PC-3 (cell line): ENCODE measurements at regions not wholly inside any gene's neighbourhood (a gene's known extent, or its start where the extent isn't known, plus 50 kb on each side); places are given as distances from the start of the nearest gene placed in this dataset.

Experiments
- ATAC-seq: fragments of 200-7000 bp; cut with Tn5 transposase; 2 replicates; pipeline ENCODE4 v1.9.1; 2020; ENCODE audit warnings: mild to moderate bottlenecking, moderate library complexity
- BruUV-seq: library from RNA; stranded (reverse); fragments of 400-500 nt; replicated peaks from 2 replicates; lab custom pipeline; 2021; lab: Mats Ljungman, UMichigan
- CTCF ChIA-PET: fragments of 300-600 bp; sonication (Branson Sonifier 250); formaldehyde crosslinking; loops from one replicate; lab custom pipeline; 2022; ENCODE audit warnings: antibody characterized with exemption; lab: Charles Lee
- POLR2A ChIA-PET: fragments of 300-600 bp; sonication (Branson Sonifier 250); formaldehyde crosslinking; loops from one replicate; lab custom pipeline; 2022; ENCODE audit warnings: antibody characterized with exemption; ENCODE audit not compliant: unreplicated experiment; lab: Charles Lee
- DNase-seq: peaks from one replicate; pipeline ENCODE4 v3.0.0-alpha.2; 2015
- H2AFZ ChIP-seq: fragments of 300-600 bp; sonication (generic); 2 replicates; pipeline ENCODE4 v1.6.0; 2016; ENCODE audit warnings: antibody characterized with exemption, low read length
- H3F3A ChIP-seq: fragments of 300-600 bp; sonication (generic); one replicate; pipeline ENCODE4 v1.6.0; 2017; ENCODE audit warnings: antibody characterized with exemption, low read length, control low read depth, mild to moderate bottlenecking; ENCODE audit not compliant: unreplicated experiment
- H3K27ac ChIP-seq: fragments of 300-600 bp; sonication (generic); 2 replicates; pipeline ENCODE4 v1.5.1; 2016; ENCODE audit warnings: mild to moderate bottlenecking, low read length
- H3K27me3 ChIP-seq: fragments of 300-600 bp; sonication (generic); 2 replicates; pipeline ENCODE4 v1.6.1; 2016; ENCODE audit warnings: low read length, mixed read lengths
- H3K36me3 ChIP-seq: fragments of 300-600 bp; sonication (generic); 2 replicates; pipeline ENCODE4 v1.6.1; 2016; ENCODE audit warnings: low read depth, mixed run types, low read length, mixed read lengths
- H3K4me1 ChIP-seq: fragments of 300-600 bp; sonication (generic); 2 replicates; pipeline ENCODE4 v1.5.1; 2016; ENCODE audit warnings: low read length; ENCODE audit not compliant: insufficient read depth
- H3K4me2 ChIP-seq: fragments of 300-600 bp; sonication (generic); 2 replicates; pipeline ENCODE4 v1.6.0; 2016; ENCODE audit warnings: low read length
- H3K4me3 ChIP-seq: fragments of 300-600 bp; sonication (generic); 2 replicates; pipeline ENCODE4 v1.5.1; 2016; ENCODE audit warnings: mild to moderate bottlenecking, low read length, mixed read lengths
- H3K79me2 ChIP-seq: fragments of 300-600 bp; sonication (generic); 2 replicates; pipeline ENCODE4 v1.6.1; 2017; ENCODE audit warnings: low read length, mixed read lengths
- H3K9ac ChIP-seq: fragments of 300-600 bp; sonication (generic); 2 replicates; pipeline ENCODE4 v1.6.0; 2016; ENCODE audit warnings: mild to moderate bottlenecking, low read length
- H3K9me2 ChIP-seq: fragments of 300-600 bp; sonication (generic); replicated peaks from 2 replicates; pipeline ENCODE4 v1.6.1; 2016; ENCODE audit warnings: mixed run types, low read length, mixed read lengths
- H3K9me3 ChIP-seq: fragments of 300-600 bp; sonication (generic); 2 replicates; pipeline ENCODE4 v1.6.1; 2016; ENCODE audit warnings: low read length, mixed read lengths
- H4K20me1 ChIP-seq: fragments of 300-600 bp; sonication (generic); 2 replicates; pipeline ENCODE4 v1.6.1; 2016; ENCODE audit warnings: low read length, mixed read lengths
- CTCF ChIP-seq: fragments of 300-600 bp; sonication (generic); conservative IDR thresholded peaks from 2 replicates; pipeline ENCODE4 v1.5.1; 2017; ENCODE audit warnings: antibody characterized with exemption, low read depth, mild to moderate bottlenecking, low read length
- EZH2 ChIP-seq: fragments of 300-600 bp; sonication (generic); IDR thresholded peaks from one replicate; pipeline ENCODE4 v1.6.1; 2017; ENCODE audit warnings: antibody characterized with exemption, mild to moderate bottlenecking, low read length; ENCODE audit not compliant: unreplicated experiment
- EZH2phosphoT487 ChIP-seq: fragments of 300-600 bp; sonication (generic); IDR thresholded peaks from 2 replicates; pipeline ENCODE4 v1.6.1; 2018; ENCODE audit warnings: mild to moderate bottlenecking, antibody characterized with exemption, low read length, borderline replicate concordance
- intact Hi-C: fragments of 100-400 bp; cut with micrococcal nuclease; formaldehyde crosslinking; loops from 2 replicates; pipeline ENCODE4 v1.9.0; 2023

- Histone ChIP-seq H3F3A (no peaks in the 10 kb centered on the region), H3K9me2 (no peaks in the 10 kb centered on the region), H3K27ac (no peak overlapping the region), H2AFZ (no peak overlapping the region), H4K20me1 (no peaks in the 10 kb centered on the region), H3K9me3 (no peaks in the 10 kb centered on the region), H3K4me2 (no peak overlapping the region), H3K27me3 (no peaks in the 10 kb centered on the region), H3K36me3 (no peaks in the 10 kb centered on the region), H3K9ac (no peak overlapping the region), H3K79me2 (no peaks in the 10 kb centered on the region), H3K4me1 (peaks cover 11% of the 10 kb centered on the region), H3K4me3 (no peak overlapping the region)
- ATAC-seq (no peak), DNase-seq (no peak)
- POLR2A ChIA-PET: interaction anchor here (0.6 kb wide), 1 partner anchor 88 kb away, joined by 5 read pairs; no protein-coding TSS in a partner anchor
- CTCF ChIA-PET: no interaction called here
- no TSS peak for BruUV-seq
- intact Hi-C loops: no loop called here
- no peak for TF ChIP-seq CTCF
- no peak for TF ChIP-seq EZH2phosphoT487
- no peak for TF ChIP-seq EZH2
These were observed 129.2 kb downstream of the ASB1 start for GRCh38 chr2:238555786-238556542.

- BruUV-seq: no TSS peak
- DNase-seq (no peak), ATAC-seq (no peak)
- Histone ChIP-seq H3K4me1 (peaks cover 18% of the 10 kb centered on the region), H3K27ac (no peak overlapping the region), H3K4me3 (no peak overlapping the region), H4K20me1 (no peaks in the 10 kb centered on the region), H3K27me3 (no peaks in the 10 kb centered on the region), H3F3A (no peaks in the 10 kb centered on the region), H3K9me2 (no peaks in the 10 kb centered on the region), H3K79me2 (no peaks in the 10 kb centered on the region), H2AFZ (no peak overlapping the region), H3K9ac (no peak overlapping the region), H3K9me3 (no peaks in the 10 kb centered on the region), H3K36me3 (no peaks in the 10 kb centered on the region), H3K4me2 (no peak overlapping the region)
- CTCF ChIA-PET: no interaction called here
- intact Hi-C loops: no loop called here
- no peak for TF ChIP-seq EZH2
- no peak for TF ChIP-seq EZH2phosphoT487
- TF ChIP-seq CTCF: no peak
- POLR2A ChIA-PET: no interaction called here
These were observed 130.7 kb downstream of the ASB1 start for GRCh38 chr2:238557431-238557830.

GRCh38 chr2:238557936-238558335, 131.2 kb downstream of the ASB1 start:
- Histone ChIP-seq H3K4me3 (no peak overlapping the region), H3K27me3 (no peaks in the 10 kb centered on the region), H2AFZ (no peak overlapping the region), H3K4me1 (peaks cover 18% of the 10 kb centered on the region), H3K9me2 (no peaks in the 10 kb centered on the region), H4K20me1 (no peaks in the 10 kb centered on the region), H3K9ac (no peak overlapping the region), H3K27ac (no peak overlapping the region), H3F3A (no peaks in the 10 kb centered on the region), H3K9me3 (no peaks in the 10 kb centered on the region), H3K79me2 (no peaks in the 10 kb centered on the region), H3K36me3 (no peaks in the 10 kb centered on the region), H3K4me2 (no peak overlapping the region)
- ChIA-PET CTCF (no interaction called here), POLR2A (no interaction called here)
- DNase-seq: no peak
- TF ChIP-seq CTCF (no peak), EZH2 (no peak), EZH2phosphoT487 (no peak)
- ATAC-seq: no peak
- intact Hi-C loops: no loop called here
- no TSS peak for BruUV-seq
